Stimulated activated CD8-positive, alpha-beta memory T cell treated with anti-CD3 and anti-CD28 coated beads, Interleukin-7, amount 100 ng/mL, for 1 hour (primary cell): ENCODE measurements at regions not wholly inside any gene's neighbourhood (a gene's known extent, or its start where the extent isn't known, plus 50 kb on each side); places are given as distances from the start of the nearest gene placed in this dataset.
"Not testable (repeated sequence)": the region's sequence is repeated elsewhere in the genome, so short reads cannot be mapped to it uniquely, and the experiment has no call there.

ENCODE experiments used
- DNase-seq, 2 donors: peaks; one replicate each; pipeline ENCODE4 v3.0.0-alpha.2; 2020; ENCODE audit warnings: low read depth in 2 of 2

GRCh38 chr22:19599626-19600243 is 75.5 kb upstream of the CLDN5 start:
- DNase-seq: no peak

DNA sequence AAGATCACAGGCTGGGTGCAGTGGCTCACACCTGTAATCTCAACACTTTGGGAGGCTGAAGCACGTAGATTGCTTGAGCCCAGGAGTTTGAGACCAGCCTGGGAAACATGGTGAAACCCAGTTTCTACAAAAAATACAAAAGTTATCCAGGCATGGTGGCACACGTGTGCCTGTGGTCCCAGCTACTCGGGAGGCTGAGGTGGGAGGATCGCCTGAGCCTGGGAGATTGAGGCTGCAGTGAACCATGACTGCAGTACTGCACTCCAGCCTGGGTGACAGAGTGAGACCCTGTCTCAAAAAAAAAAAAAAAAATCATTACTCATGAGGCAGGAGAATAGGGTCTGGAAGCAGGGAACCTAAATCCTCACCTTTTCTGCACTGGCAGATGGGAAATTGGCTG is 79.1 kb upstream of the CLDN5 start:
- not testable (repeated sequence) for DNase-seq

GRCh38 chr22:19603767-19604166 is 79.6 kb upstream of the CLDN5 start:
- DNase-seq: no peak

- DNase-seq: no peak
Measured at GRCh38 chr22:19604711-19605268, 80.6 kb upstream of the CLDN5 start.

GRCh38 chr22:19605508-19606331 is 81.5 kb upstream of the CLDN5 start:
- DNase-seq: no peak

DNA sequence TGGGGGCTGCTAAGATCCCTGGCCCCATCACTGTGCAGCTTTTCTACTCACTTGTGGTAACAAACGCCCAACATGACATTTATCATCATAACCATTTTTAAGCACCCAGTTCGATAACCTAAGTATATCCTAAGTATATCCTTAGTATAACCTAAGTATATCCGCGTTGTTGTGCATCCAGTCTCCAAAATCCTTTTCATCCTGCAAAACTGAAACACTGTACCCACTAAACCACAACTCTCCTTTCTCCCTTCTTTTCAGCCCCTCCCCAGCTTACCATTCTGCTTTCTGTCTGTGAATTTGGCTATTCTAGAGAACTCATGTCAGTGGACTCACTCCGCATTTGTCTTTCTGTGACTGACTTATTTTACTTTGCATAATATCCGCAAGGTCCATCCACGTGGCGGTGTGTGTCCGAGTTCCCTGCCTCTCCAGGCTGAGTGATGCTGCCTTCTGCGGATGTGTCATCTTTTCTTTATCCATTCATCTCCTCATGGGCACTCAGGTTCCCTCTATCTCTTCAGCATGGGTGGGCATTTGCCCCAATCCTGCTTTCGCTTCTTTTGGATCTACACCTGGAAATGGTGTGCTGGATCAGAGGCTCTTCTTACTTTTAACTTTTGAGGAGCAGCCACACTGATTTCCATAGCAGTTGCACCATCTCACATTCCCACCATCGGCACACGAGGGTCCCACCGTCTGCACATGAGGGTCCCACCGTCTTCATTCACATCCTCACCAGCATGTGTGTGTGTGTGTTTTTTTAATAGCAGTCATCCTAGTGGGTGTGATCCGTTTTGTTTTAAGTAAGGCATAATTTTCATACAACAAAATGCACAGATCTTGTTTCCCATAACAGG is 82.4 kb upstream of the CLDN5 start:
- no peak for DNase-seq

- no peak for DNase-seq
Measured at GRCh38 chr22:19607192-19608002, 83.2 kb upstream of the CLDN5 start.

- no peak for DNase-seq
Measured at GRCh38 chr22:19608003-19608690, 83.9 kb upstream of the CLDN5 start.

GRCh38 chr22:19609753-19610152 is 85.5 kb upstream of the CLDN5 start:
- not testable (repeated sequence) for DNase-seq

DNA sequence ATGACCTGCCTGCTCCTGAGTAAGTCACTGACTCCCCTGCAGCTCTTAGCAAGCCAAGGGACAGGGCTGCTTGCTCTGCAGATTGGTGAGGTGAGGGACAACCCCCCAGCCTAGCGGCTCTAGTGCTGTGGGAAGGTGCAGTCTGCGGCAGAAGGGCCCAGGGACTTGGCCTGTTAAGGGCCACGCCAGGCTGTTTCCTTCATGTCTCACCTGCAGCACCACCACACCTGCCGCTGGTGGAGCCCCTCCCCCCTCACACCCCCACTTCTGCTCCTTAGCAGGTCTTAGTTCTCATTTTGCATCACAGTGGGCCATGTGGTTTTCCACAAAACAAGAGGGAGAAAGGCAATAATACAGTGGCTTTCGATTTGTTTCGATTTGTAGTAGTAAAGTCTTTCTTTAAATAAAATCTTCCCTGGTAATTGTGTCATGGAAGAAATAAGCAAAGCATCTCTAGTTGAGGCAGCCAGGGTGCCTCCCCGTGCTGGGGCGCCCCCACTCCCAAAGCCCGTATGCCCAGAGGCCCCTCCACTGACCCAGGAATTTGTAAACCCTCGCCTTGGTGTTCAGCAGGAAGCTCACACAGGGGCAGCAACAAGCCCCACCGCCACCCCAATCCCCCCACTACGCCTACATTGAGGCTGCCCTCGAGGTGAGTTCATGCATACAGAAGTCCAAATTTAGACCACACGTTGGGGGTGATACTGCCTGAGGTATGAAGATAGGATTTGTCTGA is 86.5 kb upstream of the CLDN5 start:
- DNase-seq: no peak

DNA sequence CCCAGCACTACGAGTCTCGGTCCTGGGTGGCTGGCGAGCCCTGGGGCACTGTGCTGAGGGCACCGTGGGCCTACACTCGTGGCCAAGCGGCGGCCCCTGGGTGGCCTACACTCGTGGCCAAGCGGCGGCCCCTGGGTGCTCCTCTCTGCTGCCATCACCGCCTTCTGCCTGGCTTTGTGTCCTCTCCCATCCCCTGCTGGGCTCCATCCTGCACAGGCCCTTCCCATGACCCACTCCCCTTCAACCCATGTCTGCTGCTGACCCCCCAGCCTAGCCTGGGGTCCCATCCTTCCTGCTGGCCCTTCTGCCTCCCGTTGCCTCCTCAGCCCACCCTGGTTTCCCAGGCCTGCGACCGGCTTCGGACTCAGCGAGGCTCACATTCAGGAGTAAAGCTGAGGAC is 87.4 kb upstream of the CLDN5 start:
- DNase-seq: no peak

GRCh38 chr22:19612866-19613572 is 88.8 kb upstream of the CLDN5 start:
- DNase-seq: no peak

DNA sequence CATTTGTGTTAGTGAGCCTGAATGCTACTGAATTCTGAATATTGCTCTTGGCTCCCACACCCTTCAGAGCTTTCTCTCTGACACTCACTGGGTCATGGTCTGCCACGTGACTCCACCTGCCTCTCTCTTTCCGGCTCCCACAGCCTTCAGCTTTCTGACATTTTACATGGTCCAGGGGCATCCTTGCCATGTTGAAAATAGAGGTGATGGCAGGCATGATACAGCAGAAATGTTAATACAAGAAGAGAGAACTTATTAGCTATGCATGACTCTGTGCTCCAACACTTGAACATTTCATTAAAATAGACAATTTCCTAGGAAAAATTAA is 90.3 kb upstream of the CLDN5 start:
- no peak for DNase-seq

GRCh38 chr22:19615001-19615461 is 90.8 kb upstream of the CLDN5 start:
- no peak for DNase-seq

DNA sequence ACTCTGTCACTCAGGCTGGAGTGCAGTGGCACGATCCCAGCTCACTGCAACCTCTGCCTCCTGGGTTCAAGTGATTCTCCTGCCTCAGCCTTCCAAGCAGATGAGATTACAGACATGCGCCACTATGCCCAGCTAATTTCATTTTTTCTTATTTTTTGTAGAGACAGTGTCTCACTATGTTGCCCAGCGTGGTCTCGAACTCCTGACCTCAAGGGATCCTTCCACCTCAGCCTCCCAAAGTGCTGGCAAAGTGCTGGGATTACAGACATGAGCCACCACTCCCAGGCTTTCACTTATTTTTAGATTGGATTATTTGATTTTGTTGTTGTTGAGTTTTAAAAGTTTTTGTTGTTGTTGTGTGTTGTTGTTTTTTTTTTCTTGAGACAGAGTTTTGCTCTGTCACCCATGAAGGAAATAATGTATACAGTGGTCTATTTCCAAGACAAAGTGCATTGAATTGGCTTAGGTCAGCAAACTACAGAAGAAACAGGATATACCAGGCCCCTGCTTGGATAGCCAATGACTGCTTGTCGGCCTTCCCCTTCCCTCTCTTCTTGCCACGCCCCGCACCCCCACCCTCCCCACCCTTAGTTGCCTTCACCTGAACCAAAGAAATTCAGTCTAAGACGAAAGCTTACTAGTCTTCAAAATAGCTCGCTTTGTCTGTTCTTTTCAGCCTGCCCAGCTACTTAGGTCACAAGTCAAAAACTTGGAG is 91.8 kb upstream of the CLDN5 start:
- DNase-seq: no peak

DNA sequence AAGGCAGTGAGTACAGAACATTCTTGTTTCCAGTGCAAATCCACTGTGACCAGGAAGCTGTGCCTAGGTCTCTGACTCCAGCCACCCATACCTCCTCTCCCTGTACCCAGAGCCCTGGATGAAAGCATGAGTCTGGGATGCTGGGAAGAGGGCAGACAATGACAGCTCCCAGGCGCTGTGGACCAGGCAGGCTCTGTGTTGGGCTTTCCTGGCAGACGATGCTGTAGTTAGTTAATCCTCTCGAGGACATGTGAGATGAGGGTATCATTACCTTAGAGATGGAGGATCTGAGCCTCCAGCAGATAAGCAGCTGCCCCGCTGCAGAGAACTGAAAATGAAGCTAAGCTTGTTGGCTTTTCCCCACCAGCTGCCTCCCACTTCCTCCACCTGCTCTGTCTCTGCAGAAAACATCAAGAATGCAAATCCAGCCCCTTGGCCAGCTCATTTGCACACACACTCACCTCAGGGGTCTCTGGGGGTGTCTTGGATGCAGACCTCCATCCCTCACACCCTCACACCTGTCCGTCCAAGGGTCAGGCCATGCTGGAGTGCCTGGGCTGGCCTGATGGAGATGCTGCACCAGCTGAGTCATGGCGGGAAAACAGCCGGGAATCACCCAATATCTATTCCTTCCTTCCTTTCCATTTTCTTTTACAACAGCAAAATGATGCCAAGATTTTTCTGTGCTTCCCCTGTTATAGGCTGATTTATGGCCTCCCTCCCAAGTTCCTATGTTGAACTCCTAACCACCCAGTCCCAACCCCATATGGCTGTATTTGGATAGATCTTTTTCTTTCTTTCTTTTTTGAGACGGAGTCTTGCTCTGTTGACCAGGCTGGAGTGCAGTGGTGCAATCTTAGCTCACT is 94.9 kb upstream of the SEPTIN5 start:
- DNase-seq: no peak

GRCh38 chr22:19620742-19621371 is 93.4 kb upstream of the SEPTIN5 start:
- DNase-seq: no peak
